Fibroblast of the aortic adventitia (primary cell): ENCODE measurements at regions not wholly inside any gene's neighbourhood (a gene's known extent, or its start where the extent isn't known, plus 50 kb on each side); places are given as distances from the start of the nearest gene placed in this dataset.

Experiments
- DNase-seq: peaks from one replicate; pipeline ENCODE4 v3.0.0-alpha.2; 2010; ENCODE audit warnings: low read depth
- H3K4me3 ChIP-seq: 2 replicates; pipeline ENCODE4 v1.5.1; 2011; ENCODE audit warnings: low read depth, mild to moderate bottlenecking, control low read depth, low read length, moderate library complexity
- TF ChIP-seq, protein P1 (sequence below): IDR thresholded peaks from 2 replicates; pipeline ENCODE4 v1.5.1; 2011; ENCODE audit warnings: mild to moderate bottlenecking, low read length, control low read depth, inconsistent platforms; ENCODE audit not compliant: insufficient read depth

DNA sequence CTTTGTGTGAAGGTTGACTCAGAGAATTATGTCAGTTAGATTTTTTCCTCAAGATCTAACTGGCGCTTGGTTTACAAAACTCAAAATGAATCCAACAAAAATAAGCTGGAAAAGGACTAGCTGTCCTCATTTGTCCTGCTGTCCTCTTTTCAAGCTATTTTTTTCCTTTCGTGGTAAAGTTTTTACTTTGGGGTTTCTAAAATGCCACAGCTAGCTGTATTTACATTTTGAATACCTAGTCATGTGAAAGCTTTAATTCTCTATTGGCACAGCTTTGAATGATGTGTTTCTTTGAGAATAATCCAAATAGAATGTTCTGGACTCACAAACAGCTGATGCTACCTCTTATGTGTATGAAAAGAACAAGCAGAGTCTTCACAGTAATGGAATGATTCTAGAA, 673.6 kb upstream of the NR5A2 start:
- DNase-seq, result peak; percentile 24
- TF ChIP-seq, protein P1, sequence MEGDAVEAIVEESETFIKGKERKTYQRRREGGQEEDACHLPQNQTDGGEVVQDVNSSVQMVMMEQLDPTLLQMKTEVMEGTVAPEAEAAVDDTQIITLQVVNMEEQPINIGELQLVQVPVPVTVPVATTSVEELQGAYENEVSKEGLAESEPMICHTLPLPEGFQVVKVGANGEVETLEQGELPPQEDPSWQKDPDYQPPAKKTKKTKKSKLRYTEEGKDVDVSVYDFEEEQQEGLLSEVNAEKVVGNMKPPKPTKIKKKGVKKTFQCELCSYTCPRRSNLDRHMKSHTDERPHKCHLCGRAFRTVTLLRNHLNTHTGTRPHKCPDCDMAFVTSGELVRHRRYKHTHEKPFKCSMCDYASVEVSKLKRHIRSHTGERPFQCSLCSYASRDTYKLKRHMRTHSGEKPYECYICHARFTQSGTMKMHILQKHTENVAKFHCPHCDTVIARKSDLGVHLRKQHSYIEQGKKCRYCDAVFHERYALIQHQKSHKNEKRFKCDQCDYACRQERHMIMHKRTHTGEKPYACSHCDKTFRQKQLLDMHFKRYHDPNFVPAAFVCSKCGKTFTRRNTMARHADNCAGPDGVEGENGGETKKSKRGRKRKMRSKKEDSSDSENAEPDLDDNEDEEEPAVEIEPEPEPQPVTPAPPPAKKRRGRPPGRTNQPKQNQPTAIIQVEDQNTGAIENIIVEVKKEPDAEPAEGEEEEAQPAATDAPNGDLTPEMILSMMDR, result no peak
- H3K4me3 ChIP-seq, result no peak overlapping the region

DNA sequence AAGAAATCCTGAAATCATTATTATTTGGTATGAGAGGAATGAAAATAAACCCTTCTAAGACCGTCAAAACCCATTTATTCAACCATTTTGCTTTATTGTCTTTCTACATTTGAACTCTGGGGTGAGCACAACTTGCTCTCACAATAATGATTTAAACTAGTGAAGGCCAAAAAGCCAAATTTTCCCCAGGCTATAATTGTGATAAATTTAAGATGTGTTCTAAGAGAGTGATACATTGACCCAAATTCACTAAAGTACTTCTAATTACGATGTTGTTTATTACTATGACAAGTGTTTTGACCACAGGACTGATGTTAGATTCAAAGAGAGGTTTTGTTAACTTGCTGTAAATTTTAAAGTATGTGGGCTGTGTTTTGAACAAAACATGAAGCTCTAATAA, 670.9 kb upstream of the NR5A2 start:
- DNase-seq, result no peak
- H3K4me3 ChIP-seq, result no peak overlapping the region
- TF ChIP-seq, protein P1, result no peak

DNA sequence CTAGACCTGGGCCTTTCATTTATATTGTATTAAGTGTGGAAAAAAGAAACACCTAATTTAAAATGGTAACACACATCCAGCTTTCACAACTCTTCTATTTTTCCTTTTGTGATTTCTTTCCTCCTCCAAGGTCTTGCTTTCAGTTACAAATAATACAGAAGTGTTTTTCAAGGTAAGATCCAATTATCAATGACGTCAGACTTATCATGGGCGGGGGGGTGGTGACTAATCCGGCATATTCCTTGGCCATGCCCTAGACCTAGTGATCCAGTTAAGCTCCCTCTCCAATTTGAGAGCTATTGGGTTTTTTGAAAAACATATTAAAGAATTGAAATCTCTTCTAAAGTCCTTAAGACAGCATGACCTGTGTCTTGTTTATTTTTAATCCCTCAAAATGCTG, 669.9 kb upstream of the NR5A2 start:
- H3K4me3 ChIP-seq, result no peak overlapping the region
- DNase-seq, result peak; percentile 15
- TF ChIP-seq, protein P1, result no peak

DNA sequence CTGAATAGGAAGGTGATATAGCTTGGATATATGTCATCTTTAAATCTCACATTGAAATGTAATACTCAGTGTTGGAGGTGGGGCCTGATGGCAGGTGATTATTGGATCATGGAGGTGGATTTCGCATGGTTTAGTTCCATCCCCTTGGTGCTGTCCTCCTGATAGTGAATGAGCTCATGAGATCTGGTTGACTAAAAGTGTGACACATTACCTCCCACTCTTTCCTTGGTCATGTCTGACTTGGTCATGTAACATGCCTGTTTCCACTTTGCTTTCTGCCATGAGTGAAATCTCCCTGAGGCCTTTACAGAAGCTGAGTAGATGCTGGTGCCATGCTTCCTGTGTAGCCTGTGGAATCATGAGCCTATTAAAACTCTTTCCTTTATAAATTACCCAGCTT, 664.5 kb upstream of the NR5A2 start:
- DNase-seq, result no peak
- TF ChIP-seq, protein P1, result no peak
- H3K4me3 ChIP-seq, result no peak overlapping the region

DNA sequence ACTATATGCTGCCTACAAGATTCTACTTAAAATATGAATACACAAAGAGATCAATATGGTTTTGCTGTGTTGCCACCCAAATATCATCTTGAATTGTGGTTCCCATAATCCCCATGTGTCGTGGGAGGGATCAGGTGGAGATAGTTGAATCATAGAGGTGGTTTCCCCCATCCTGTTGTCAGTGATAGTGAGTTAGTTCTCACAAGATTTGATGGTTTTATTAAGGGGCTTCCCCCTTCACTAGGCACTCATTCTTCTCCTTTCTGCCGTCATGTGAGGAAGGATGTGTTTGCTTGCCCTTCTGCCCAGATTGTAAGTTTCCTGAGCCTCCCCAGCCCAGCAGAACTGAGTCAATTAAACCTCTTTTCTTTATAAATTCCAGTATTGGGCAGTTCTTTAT, 654.4 kb upstream of the NR5A2 start:
- TF ChIP-seq, protein P1, result no peak
- no peak for DNase-seq
- H3K4me3 ChIP-seq, result no peak overlapping the region

DNA sequence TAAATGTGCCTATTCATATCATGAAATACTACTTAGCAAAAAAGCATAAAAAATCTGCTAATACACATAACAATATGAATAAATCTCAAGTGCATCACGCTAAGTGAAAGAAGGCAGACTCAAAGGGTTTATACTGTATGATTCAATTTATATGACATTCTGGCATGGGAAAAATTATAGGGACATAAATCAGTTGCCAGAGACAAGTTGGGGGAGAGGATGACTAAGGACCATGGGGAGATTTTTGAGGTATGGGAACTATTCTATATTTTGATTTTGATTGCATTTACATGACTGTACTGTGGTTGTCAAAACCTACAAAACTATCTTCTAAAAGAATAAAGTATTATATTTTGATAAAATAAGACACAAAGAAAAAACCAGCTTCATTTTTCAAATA, 650.3 kb upstream of the NR5A2 start:
- TF ChIP-seq, protein P1, result no peak
- no peak overlapping the region for H3K4me3 ChIP-seq
- DNase-seq, result no peak

DNA sequence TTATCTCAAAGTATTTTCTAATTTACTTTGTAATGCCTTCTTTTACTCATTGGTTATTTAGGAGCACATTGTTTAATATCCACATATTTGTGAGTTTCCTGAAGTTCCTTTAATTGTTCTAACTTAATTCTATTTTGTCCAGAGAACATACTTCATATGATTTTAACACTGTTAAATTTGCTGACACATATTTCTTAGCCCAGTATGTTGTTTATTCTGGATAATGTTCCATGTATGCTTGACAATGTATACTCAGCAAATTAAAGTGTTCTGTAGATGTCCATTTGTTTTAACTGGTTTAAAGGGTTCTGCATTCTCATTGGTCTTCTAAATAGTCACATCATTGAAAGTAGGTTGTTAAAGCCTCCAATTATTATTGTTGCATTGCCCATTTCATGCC, 643.7 kb upstream of the NR5A2 start:
- TF ChIP-seq, protein P1, result no peak
- H3K4me3 ChIP-seq, result no peak overlapping the region
- DNase-seq, result no peak
